Adrenal gland (tissue), 5 donors: ENCODE measurements at regions not wholly inside any gene's neighbourhood (a gene's known extent, or its start where the extent isn't known, plus 50 kb on each side); places are given as distances from the start of the nearest gene placed in this dataset.

Experiments
- POLR2A ChIP-seq, 2 donors: fragments of 450-650 bp; IDR thresholded peaks; one replicate each; pipeline ENCODE4 v1.6.1; 2017; ENCODE audit warnings: antibody characterized with exemption in 2 of 2, mild to moderate bottlenecking in 2 of 2, moderate library complexity in 1 of 2
- TF ChIP-seq, protein P1 (sequence below), 6 experiments: fragments of 450-650 bp in 4 of 6; fragments of 200-600 bp in 2 of 6; sonication (generic) in 1 of 6; IDR thresholded peaks; 1 replicate in 5 of 6; 2 replicates in 1 of 6; pipeline versions ENCODE4 v1.5.1 to v1.8.0; 2016 to 2021; ENCODE audit warnings: antibody characterized with exemption in 6 of 6, mild to moderate bottlenecking in 2 of 6, moderate library complexity in 1 of 6
- donor health status: DM: no; HTN: no; CAD: no.

GRCh38 chrX:107566604-107567262, 61.6 kb upstream of the PRPS1 start:
- TF ChIP-seq, protein P1, sequence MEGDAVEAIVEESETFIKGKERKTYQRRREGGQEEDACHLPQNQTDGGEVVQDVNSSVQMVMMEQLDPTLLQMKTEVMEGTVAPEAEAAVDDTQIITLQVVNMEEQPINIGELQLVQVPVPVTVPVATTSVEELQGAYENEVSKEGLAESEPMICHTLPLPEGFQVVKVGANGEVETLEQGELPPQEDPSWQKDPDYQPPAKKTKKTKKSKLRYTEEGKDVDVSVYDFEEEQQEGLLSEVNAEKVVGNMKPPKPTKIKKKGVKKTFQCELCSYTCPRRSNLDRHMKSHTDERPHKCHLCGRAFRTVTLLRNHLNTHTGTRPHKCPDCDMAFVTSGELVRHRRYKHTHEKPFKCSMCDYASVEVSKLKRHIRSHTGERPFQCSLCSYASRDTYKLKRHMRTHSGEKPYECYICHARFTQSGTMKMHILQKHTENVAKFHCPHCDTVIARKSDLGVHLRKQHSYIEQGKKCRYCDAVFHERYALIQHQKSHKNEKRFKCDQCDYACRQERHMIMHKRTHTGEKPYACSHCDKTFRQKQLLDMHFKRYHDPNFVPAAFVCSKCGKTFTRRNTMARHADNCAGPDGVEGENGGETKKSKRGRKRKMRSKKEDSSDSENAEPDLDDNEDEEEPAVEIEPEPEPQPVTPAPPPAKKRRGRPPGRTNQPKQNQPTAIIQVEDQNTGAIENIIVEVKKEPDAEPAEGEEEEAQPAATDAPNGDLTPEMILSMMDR (IDR thresholded peaks at IDR 0.05), result no peak
- no peak for TF ChIP-seq POLR2A (IDR thresholded peaks at IDR 0.05)
